ENCODE measurements at regions not wholly inside any gene's neighbourhood (a gene's known extent, or its start where the extent isn't known, plus 50 kb on each side); places are given as distances from the start of the nearest gene placed in this dataset.

GRCh38 chr10:30256084-30256483 lies 93.0 kb downstream of the MTPAP start:
- no peak for DNase-seq (ENCODE audit: low spot score)
- in situ Hi-C loops (cut with HindIII; ENCODE audit: low sequenced_read_pairs): no loop called here

- in situ Hi-C loops (cut with HindIII; ENCODE audit: low sequenced_read_pairs): no loop called here
Measured at GRCh38 chr10:30254926-30255325, 94.2 kb downstream of the MTPAP start.

GRCh38 chr10:30248728-30249127 lies 100.3 kb downstream of the MTPAP start:
- DNase-seq (ENCODE audit: low spot score): no peak
- in situ Hi-C loops (cut with HindIII; ENCODE audit: low sequenced_read_pairs): no loop called here

More at GRCh38 chr10:30254926-30255325, 94.2 kb downstream of the MTPAP start:
- DNase-seq (ENCODE audit: low spot score): no peak

GRCh38 chr10:30247704-30248103 lies 101.4 kb downstream of the MTPAP start:
- DNase-seq (ENCODE audit: low spot score): no peak
- in situ Hi-C loops (cut with HindIII; ENCODE audit: low sequenced_read_pairs): no loop called here

GRCh38 chr10:30241422-30242110 lies 107.5 kb downstream of the MTPAP start:
- in situ Hi-C loops (cut with HindIII; ENCODE audit: low sequenced_read_pairs): no loop called here

GRCh38 chr10:30238836-30239235 lies 110.2 kb downstream of the MTPAP start:
- in situ Hi-C loops (cut with HindIII; ENCODE audit: low sequenced_read_pairs): no loop called here

More at GRCh38 chr10:30241422-30242110, 107.5 kb downstream of the MTPAP start:
- no peak for DNase-seq (ENCODE audit: low spot score)

GRCh38 chr10:30233186-30233959 lies 115.7 kb downstream of the MTPAP start:
- in situ Hi-C loops (cut with HindIII; ENCODE audit: low sequenced_read_pairs): no loop called here
- no peak for DNase-seq (ENCODE audit: low spot score)

More at GRCh38 chr10:30238836-30239235, 110.2 kb downstream of the MTPAP start:
- DNase-seq (ENCODE audit: low spot score): no peak

- in situ Hi-C loops (cut with HindIII; ENCODE audit: low sequenced_read_pairs): no loop called here
- no peak for DNase-seq (ENCODE audit: low spot score)
Measured at GRCh38 chr10:30231709-30232108, 117.4 kb downstream of the MTPAP start.

GRCh38 chr10:30231071-30231652 lies 117.9 kb downstream of the MTPAP start:
- no peak for DNase-seq (ENCODE audit: low spot score)
- in situ Hi-C loops (cut with HindIII; ENCODE audit: low sequenced_read_pairs): no loop called here

GRCh38 chr10:30229536-30229935 lies 119.5 kb downstream of the MTPAP start:
- no peak for DNase-seq (ENCODE audit: low spot score)
- in situ Hi-C loops (cut with HindIII; ENCODE audit: low sequenced_read_pairs): no loop called here

GRCh38 chr10:30228417-30229036 lies 120.6 kb downstream of the MTPAP start:
- in situ Hi-C loops (cut with HindIII; ENCODE audit: low sequenced_read_pairs): no loop called here
- no peak for DNase-seq (ENCODE audit: low spot score)

- in situ Hi-C loops (cut with HindIII; ENCODE audit: low sequenced_read_pairs): no loop called here
- DNase-seq (ENCODE audit: low spot score): no peak
Measured at GRCh38 chr10:30227481-30227880, 121.6 kb downstream of the MTPAP start.

- DNase-seq (ENCODE audit: low spot score): no peak
- in situ Hi-C loops (cut with HindIII; ENCODE audit: low sequenced_read_pairs): no loop called here
Measured at GRCh38 chr10:30219971-30220751, 128.9 kb downstream of the MTPAP start.

GRCh38 chr10:30216821-30217220 lies 132.3 kb downstream of the MTPAP start:
- in situ Hi-C loops (cut with HindIII; ENCODE audit: low sequenced_read_pairs): no loop called here
- no peak for DNase-seq (ENCODE audit: low spot score)

GRCh38 chr10:30215623-30216022 lies 133.5 kb downstream of the MTPAP start:
- DNase-seq (ENCODE audit: low spot score): no peak
- in situ Hi-C loops (cut with HindIII; ENCODE audit: low sequenced_read_pairs): no loop called here

- no peak for DNase-seq (ENCODE audit: low spot score)
- in situ Hi-C loops (cut with HindIII; ENCODE audit: low sequenced_read_pairs): no loop called here
Measured at GRCh38 chr10:30215141-30215540, 133.9 kb downstream of the MTPAP start.

- no peak for DNase-seq (ENCODE audit: low spot score)
- in situ Hi-C loops (cut with HindIII; ENCODE audit: low sequenced_read_pairs): no loop called here
Measured at GRCh38 chr10:30210296-30210695, 138.8 kb downstream of the MTPAP start.

GRCh38 chr10:30208330-30208729 lies 140.7 kb downstream of the MTPAP start:
- in situ Hi-C loops (cut with HindIII; ENCODE audit: low sequenced_read_pairs): no loop called here
- no peak for DNase-seq (ENCODE audit: low spot score)

- no peak for DNase-seq (ENCODE audit: low spot score)
- in situ Hi-C loops (cut with HindIII; ENCODE audit: low sequenced_read_pairs): no loop called here
Measured at GRCh38 chr10:30207485-30208052, 141.5 kb downstream of the MTPAP start.

All from G401 (cell line).